ENCODE measurements at regions not wholly inside any gene's neighbourhood (a gene's known extent, or its start where the extent isn't known, plus 50 kb on each side); places are given as distances from the start of the nearest gene placed in this dataset.

GRCh38 chr21:38725196-38726157 lies 80.3 kb upstream of the ETS2 start:
- H3K4me3 ChIP-seq (ENCODE audit: low read depth, low read length), result no peak overlapping the region
- DNase-seq (ENCODE audit: low read depth), result no peak
- TF ChIP-seq CTCF (IDR thresholded peaks at IDR 0.05; ENCODE audit: low read depth, low read length) (no peak), POLR2A (IDR thresholded peaks at IDR 0.05; ENCODE audit: extremely low read depth, insufficient read length) (no peak), MYC (IDR thresholded peaks at IDR 0.05; ENCODE audit: low read depth, low read length) (no peak)
- TF ChIP-seq, protein P1, sequence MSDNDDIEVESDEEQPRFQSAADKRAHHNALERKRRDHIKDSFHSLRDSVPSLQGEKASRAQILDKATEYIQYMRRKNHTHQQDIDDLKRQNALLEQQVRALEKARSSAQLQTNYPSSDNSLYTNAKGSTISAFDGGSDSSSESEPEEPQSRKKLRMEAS (IDR thresholded peaks at IDR 0.05; ENCODE audit: low read depth, low read length), result no peak

DNA sequence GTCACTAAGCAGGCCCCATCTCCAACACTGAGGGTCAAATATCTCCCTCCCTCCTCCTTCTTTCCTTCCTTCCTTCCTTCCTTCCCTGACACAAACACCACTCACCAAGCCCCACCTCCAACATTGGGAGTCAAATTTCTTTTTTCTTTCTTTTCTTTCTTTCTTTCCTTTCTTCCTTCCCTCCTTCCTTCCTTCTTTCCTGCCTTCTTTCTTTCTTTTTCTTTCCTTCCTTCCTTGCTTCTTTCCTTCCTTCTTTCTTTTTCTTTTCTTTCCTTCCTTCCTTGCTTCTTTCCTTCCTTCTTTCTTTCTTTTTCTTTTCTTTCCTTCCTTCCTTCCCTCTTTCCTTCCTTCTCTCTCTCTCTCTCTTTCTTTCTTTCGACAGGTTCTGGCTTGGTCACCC lies 79.2 kb upstream of the ETS2 start:
- H3K4me3 ChIP-seq (ENCODE audit: low read depth, low read length), result no peak overlapping the region
- TF ChIP-seq POLR2A (IDR thresholded peaks at IDR 0.05; ENCODE audit: extremely low read depth, insufficient read length) (no peak), MYC (IDR thresholded peaks at IDR 0.05; ENCODE audit: low read depth, low read length) (no peak), CTCF (IDR thresholded peaks at IDR 0.05; ENCODE audit: low read depth, low read length) (no peak)
- TF ChIP-seq, protein P1 (IDR thresholded peaks at IDR 0.05; ENCODE audit: low read depth, low read length), result no peak
- no peak for DNase-seq (ENCODE audit: low read depth)

DNA sequence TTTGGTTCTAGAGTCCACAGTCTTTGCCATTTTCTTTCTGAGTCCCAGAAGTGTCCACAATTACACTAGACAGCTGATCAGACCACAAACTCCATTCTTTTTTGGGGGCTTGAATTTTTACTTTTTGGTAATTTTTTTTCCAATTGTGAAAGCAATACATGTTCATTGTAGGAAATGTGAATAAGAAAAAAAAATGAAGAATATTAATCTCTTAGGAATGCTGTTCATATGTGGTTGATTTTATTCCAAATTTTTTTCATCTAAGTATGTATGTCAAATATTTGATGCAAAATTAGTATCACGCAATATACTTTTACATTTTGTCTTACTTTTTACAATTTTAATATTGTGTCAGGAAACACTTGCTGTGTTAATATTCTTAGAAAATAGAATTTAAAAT lies 76.4 kb upstream of the ETS2 start:
- DNase-seq (ENCODE audit: low read depth), result no peak
- no peak for TF ChIP-seq MYC (IDR thresholded peaks at IDR 0.05; ENCODE audit: low read depth, low read length)
- TF ChIP-seq, protein P1 (IDR thresholded peaks at IDR 0.05; ENCODE audit: low read depth, low read length), result no peak
- no peak for TF ChIP-seq POLR2A (IDR thresholded peaks at IDR 0.05; ENCODE audit: extremely low read depth, insufficient read length)
- TF ChIP-seq CTCF (IDR thresholded peaks at IDR 0.05; ENCODE audit: low read depth, low read length), result no peak
- H3K4me3 ChIP-seq (ENCODE audit: low read depth, low read length), result no peak overlapping the region

GRCh38 chr21:38729754-38730379 lies 75.9 kb upstream of the ETS2 start:
- H3K4me3 ChIP-seq (ENCODE audit: low read depth, low read length), result no peak overlapping the region
- DNase-seq (ENCODE audit: low read depth), result no peak
- TF ChIP-seq CTCF (IDR thresholded peaks at IDR 0.05; ENCODE audit: low read depth, low read length) (no peak), POLR2A (IDR thresholded peaks at IDR 0.05; ENCODE audit: extremely low read depth, insufficient read length) (no peak)
- TF ChIP-seq, protein P1 (IDR thresholded peaks at IDR 0.05; ENCODE audit: low read depth, low read length), result no peak

DNA sequence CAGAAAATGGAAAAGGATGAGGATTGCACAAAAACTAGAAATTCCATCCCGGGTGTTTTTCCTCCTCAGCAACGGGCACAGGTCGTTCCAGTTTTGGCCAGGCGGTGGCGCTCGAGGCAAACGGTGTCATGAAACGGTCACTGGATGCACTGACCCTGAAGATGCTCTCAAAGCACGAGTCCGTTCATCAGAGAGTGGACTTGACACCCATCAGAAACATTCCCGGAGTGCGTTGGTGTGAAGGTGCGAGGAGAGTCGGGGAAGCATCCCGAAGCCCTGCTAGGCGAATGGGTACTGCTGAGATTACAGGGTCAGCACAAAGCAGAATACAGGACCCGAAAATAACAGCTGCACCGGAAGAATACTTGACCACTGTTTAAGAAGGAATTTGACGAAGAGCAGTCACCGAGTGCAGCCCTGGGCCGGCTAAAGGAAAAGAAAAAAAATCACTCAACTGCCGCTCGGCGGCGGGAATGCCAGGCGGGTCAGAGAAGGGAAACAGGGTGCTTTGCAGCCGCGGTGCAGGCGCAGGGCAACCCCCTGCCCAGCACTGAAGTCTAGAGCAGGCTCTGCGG lies 71.7 kb upstream of the ETS2 start:
- peak; percentile 72 for DNase-seq (ENCODE audit: low read depth)
- TF ChIP-seq, protein P1 (IDR thresholded peaks at IDR 0.05; ENCODE audit: low read depth, low read length), result peak; percentile 52; the same call in 1 of the 2 replicates
- peak; percentile 81 for TF ChIP-seq CTCF (IDR thresholded peaks at IDR 0.05; ENCODE audit: low read depth, low read length)
- TF ChIP-seq MYC (IDR thresholded peaks at IDR 0.05; ENCODE audit: low read depth, low read length), result peak; percentile 48; the same call in 1 of the 2 replicates
- TF ChIP-seq POLR2A (IDR thresholded peaks at IDR 0.05; ENCODE audit: extremely low read depth, insufficient read length), result no peak
- peak overlapping the region; percentile 57 for H3K4me3 ChIP-seq (ENCODE audit: low read depth, low read length)
